ENCODE measurements at regions not wholly inside any gene's neighbourhood (a gene's known extent, or its start where the extent isn't known, plus 50 kb on each side); places are given as distances from the start of the nearest gene placed in this dataset.

DNA sequence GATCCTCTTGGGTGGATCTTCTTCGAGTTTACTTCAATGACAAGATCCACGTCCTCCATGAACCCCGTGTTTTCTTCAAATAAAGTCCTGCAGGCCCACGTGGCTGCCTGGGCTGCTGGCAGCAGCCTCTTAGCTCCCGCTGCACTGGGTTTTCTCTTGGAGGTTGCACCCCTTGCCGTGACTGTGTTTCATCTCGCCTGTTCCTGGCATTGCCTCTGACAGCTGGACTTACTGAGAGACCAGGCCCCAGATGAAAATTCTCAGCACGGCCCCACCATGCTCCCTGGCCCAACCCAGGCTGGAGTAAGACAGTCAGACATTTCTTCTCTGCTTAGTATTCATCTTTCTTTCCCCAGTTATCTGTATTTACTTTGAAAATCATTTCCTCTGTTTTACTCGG is 274.8 kb upstream of the RUNX1 start:
- TF ChIP-seq POLR2A (IDR thresholded peaks at IDR 0.05) (no peak), CTCF (IDR thresholded peaks at IDR 0.05 in 4 of 5, conservative IDR thresholded peaks at IDR 0.05 in 1 of 5) (no peak)
